ENCODE measurements at regions not wholly inside any gene's neighbourhood (a gene's known extent, or its start where the extent isn't known, plus 50 kb on each side); places are given as distances from the start of the nearest gene placed in this dataset.

DNA sequence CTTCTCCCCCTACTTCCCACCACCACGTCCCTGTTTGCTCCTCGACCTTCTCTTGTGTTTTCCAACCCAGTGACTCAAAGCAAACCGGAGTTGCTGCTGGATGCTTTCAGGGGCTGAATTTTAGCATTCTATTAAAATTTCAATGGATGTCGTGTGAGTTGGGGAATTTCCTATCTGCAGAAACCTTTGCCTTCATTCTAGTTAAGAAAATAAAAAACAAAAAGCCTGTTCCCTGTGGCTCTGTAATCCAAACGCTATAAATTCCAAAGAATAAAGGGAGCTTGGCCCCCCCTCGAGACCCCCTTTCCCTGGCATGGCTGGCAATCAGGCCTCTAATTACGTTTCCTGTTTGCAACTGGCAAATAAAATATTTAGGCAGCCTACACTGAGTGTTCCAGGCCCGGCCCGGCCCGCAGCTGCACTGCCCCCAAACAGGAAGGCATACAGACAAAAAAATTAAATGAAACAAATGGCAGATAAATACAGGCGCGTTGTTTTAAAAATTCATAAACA is 139.4 kb upstream of the PPP1R26 start:
- DNase-seq (ENCODE audit: low read depth), result no peak

DNA sequence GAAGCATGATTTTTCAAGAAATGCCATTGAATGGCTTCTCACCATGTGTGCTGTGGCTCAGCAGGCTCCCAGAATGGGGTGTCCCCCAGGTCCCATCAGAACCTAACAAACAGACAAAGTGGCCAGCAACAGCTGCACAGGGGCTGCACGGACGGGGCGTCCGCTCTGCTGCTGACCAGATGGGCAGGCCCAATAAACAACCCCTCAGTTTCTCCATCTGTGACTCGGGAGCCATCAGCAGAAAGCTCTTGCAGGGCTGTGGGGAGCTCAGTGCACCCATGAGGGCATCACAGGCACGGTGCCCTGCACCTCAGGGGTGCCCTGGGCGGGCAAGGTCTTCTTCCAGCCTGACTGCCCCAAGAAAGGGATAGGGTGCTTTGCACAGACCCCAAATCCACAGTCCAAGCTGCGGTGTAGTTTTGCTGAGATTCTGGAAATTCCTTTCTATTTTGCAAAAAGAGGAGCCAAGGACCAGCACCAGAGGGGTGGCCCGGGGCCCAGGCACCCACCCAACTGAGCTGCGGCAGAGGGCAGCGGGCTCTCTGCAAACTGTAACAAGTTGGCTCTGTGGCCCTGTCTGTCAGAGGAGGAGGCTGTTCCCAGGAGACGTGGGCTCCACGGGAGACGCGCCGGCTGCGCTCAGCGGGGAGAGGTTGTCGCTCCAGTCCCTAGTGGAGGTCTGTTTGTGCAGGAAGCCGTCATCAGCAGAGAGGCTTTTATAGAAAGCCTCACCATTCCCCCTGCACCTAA is 138.7 kb upstream of the PPP1R26 start:
- no peak for DNase-seq (ENCODE audit: low read depth)

DNA sequence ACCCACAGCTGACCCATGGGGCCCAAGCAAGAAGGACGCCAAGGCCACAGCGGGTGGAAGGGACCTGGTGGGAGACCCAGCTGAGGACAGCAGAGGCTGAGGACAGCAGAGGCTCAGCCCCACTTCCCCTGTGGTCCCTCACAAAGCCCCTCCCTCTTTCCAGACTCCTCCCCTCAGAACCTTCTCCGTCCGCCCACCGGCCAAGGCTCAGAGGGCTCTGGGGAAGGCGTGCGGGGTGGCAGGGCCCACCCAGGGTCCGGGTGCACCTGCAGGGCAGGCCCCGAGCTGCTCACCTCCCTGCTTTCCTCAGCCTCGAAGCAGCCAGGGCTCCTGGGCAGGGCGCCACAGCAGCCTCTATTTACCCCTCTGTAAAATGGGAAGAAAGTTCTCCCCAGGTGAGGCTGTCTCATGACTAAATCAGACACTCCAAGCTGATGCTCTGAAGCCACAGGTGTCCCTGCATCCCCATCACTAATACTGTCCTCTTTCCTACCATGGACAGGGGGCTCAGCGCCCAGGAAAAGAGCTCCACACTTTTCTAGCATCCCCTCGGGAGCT is 137.9 kb upstream of the PPP1R26 start:
- DNase-seq (ENCODE audit: low read depth), result no peak

DNA sequence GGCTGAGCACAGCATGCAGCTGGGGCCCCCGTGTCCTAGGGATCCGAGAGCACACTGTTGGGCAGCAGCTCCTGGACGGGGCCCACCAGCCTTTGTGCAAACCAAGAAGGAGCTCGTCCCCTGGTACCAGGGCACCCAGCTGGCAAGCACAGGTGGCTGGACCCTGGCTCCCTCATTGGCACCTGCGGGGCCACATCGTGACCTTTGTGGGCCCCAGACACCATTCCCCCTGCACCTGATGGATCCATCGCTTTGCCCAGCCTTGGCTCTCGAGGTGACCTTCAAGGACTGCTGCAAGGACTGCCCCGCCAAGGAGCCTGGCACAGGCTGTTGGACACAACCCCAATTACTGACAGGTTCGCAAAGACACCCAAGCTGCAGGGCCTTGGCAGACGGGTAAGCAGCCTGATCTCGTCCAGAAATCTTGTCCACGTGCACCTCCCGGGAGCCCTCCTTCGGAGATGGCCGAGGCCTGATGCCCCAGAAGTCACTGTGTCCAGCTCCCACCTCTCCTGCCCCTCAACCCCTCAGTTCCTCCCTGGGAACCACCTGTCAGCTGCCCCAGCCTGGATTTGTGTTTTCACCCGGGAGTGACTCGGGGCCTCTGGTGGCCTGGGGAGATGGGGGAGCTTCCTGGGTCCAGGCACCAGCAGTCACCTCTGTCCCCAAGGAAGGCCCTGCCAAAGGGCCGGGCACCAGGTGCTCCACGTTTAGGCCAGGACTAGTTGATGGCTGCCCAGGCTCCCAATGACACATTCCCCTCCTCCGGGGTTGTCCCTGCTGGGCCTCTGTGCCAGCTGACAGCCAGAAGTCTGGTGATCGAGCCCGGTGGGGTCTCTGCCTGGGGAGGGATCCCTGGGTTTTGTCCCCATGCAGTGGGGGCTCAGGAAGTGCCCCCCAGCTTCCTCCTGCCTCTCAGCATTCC is 137.1 kb upstream of the PPP1R26 start:
- DNase-seq (ENCODE audit: low read depth), result no peak

DNA sequence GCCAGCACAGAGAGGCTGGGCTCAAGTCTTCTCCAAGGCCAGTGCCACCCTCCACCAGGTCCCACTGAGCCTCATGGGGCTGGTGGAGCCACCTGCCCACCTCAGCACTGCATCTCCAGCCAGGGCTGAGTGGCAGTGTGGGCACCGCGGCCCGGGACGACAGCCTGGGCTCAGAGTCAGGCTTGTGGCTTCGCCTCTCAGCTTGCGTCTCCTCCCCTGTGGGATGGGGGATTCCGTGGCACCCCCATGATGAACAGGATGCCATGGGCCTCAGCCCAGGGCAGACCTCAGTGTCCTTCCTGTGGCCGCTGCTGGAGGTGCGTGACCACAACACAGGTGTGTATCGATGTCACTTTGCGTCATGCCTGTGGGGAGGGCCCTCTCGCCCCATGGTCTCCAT is 136.4 kb upstream of the PPP1R26 start:
- DNase-seq (ENCODE audit: low read depth), result no peak

DNA sequence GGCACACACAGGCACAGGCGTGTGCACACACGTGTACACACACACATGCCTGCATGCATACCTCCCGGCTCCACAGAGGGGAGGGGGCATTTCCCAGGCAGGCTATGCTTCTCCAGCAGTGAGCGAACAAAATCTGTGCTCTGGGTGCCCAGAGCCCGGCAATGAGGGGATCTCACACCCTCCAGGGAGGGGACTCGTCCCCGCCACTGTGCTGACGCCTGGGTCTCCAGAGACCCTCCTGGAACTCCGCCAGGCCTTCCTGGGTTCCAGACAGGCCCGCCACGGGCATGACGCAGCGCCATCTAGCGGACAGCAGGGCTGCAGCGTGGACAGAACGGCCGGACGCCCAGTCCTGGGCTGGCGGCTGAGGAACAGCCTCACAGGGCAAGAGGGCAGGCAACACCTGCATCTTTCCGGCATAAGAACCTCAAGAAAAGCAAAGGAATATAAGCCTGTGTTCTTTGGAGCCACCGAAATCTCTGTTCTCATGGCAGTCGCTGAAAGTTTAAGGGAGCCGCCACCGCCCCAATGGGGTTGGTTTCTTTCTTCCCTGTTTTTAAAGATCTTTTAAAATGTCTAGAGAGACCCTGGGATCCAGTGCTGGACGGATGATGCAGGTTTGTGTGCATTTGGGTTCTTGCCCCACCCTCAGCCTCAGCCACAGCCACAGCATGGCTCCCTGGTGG is 135.6 kb upstream of the PPP1R26 start:
- peak; percentile 36 for DNase-seq (ENCODE audit: low read depth)

DNA sequence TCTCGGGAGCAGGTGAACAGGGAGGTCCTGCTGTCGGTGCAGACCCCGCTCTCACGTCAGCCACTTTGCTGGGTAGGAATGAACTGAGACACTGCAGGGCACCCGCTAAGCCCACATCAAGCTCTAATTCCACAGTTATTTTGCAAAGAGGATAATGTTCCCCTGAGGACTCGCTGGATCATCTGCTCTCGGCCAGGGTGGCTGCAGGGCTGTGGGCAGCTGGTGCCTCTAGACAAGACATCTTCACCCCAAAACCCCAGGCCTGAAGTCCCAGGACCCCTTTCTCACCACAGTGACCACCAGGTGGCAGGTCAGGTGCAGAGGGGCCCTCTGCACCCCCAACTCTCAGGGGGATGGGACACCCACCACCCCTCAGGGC is 135.1 kb upstream of the PPP1R26 start:
- DNase-seq (ENCODE audit: low read depth), result no peak

- no peak for DNase-seq (ENCODE audit: low read depth)
These were observed 134.6 kb upstream of the PPP1R26 start for GRCh38 chr9:135344915-135345500.

DNA sequence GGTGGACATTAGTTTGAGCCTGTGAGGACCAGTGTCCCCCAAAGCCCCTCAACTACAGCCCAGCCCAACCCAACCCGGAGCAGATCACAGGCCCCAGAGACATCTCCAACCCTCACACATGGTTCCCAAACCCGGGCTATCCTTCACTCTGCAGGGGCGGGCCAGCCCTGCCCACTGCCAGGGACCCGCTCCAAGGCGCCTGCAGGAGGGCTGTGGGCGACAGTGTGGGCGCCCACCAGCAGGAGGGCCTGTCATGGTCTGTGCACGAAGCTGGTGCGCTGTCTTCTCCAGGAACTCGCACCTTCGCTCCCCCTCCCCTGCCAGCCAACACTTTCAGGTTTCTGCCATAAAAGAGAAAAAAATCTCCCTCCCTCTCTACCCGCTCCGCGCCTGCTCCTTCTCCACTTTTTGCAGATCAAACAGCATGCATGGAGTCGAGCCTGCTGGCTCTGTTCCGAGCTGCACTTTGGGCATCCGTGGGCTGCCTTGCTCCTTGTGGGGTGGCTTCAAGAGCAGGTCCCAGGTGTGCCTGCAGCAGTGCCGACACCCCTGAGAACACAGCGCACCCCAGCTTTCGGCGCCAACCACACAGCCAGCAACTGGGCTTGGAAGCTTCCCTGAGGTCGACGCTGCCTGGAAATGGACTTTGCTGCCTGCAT is 133.7 kb upstream of the PPP1R26 start:
- DNase-seq (ENCODE audit: low read depth), result no peak

DNA sequence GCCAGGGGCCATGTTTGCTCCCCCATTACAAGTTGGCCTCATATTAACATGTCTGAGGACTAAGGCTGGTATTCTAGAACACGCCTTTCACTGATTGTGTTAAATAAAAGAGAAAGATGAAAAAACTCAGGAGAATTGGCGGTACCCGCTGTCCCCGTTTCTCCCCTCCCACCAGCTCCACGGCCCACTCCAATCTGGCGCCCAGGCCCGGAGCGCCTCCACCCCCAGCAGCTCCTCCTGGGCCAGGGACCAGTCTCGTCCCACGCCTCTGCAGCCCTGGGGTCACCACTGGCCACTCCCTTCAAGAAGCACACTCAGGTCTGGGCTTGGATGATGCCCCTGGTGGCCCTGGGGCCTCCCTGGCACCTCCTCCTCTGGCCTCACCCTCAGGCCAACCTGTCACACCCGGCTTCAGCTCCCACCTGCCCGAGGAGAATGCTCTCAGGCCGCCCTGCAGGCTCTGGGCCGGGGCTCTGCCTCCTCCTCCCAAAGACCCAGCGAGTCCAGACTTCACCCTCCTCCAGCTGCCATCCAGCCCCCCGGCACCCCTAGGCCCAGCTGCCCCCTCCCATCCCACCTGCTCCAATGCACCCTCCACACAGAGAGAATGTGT is 133.0 kb upstream of the PPP1R26 start:
- no peak for DNase-seq (ENCODE audit: low read depth)

DNA sequence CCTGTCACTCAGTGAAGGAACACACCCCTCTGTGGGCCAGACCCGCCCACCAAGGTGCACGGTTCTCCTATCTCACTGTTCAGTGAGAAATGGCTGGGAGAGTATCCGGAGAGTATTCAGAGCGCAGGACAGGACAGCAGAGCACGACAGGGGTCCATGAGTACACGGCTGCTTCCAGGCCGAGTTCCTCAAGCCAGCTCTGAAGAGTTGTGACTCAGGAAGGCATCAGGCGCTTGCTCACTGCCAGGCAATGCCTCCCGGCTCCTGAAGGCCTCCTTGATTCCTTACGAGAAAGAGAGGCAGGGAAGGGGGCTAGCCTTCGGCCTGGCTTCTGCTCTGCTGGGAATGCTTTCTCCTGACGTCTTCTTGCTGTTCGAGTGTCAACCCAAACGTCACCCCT is 132.1 kb upstream of the PPP1R26 start:
- DNase-seq (ENCODE audit: low read depth), result no peak

DNA sequence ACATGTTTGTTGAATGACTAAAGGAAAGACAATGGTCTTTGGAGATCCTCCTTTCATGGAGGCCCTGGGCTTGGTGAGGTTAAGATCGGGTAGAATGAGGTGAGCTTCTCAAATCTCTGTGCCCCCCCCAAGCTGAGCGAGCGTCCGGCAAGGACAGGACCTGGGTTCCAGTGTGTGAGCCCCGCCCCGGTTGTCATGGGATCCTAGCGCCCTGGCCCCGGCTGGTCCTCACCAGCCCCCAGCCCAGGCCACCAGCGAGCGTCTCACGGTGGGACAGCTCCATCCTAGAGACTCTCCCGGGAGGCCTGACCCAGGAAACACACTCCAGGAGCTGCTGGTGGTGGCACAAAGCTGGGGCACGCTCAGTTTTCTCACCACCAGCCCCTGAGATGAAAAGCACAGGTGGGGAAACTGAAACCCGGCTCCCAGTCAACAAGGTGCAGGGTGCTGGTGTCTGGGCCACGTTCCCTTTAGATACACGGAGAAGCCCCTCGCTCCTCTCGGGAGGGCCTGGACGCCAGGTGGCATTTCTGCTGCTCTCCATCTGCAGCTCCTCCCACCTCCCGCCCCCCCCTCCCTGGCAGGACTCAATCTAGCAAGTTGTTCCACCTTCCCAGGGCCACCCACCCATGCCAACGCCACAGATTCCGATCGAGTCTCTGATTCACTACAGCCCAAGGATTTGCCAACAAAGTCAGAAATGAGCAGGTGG is 131.3 kb upstream of the PPP1R26 start:
- no peak for DNase-seq (ENCODE audit: low read depth)

DNA sequence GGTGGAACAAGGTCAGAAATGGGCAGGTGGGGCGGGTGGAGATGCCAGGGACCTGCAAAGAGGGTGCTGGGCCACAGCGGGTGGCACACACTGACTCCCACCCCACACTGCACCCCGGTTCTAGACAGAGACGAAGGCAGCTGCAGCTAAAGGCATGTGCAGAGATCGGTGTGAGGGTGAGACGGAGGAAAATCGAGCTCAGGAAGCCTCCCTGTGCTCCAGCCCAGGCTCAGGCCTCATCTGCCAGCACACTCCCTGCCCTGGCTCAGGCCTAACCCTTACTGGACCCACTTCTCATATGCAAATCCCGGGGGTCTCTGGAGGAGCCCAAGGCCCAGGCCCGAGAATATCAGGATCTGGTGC is 130.8 kb upstream of the PPP1R26 start:
- no peak for DNase-seq (ENCODE audit: low read depth)

DNA sequence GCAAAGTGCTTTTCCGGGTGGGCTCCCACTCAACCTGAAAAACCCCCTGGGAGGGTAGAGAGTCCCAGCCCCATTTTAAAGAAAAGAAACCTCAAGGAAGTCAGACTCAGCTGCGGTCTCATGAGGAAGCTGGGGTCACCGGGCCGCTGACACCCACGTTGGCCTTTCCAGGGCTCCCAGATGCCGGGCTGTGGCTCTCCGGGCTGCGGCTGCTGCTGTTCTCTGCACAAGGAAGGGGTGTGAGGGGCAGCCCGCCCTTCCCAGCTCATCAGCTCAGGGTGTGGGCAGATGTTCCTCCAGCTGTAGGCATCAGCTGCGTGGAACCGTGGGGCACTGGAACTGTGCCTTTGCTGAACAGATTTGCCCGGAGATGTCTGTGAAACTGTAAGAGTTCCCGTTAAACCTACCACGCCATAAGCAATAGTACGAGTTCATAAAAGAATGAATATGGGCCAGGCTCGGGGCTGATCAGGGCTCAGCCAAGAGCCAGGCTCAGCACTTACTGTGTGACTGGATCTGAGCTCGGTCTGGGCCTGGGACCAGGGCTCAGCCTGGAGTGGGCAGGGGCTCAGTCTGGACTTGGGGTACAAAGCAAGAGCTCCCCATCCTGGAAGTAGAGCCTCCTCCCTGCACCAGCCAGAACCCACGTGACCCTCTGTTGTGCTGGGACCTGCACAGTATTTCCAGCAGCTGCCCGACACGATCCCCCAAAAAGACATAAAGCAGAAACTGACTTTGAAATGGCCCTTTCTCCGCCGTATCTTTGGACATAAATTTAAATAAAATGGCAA is 130.2 kb upstream of the PPP1R26 start:
- DNase-seq (ENCODE audit: low read depth), result no peak

- no peak for DNase-seq (ENCODE audit: low read depth)
These were observed 129.6 kb upstream of the PPP1R26 start for GRCh38 chr9:135350003-135350315.

GRCh38 chr9:135353935-135354334 is 125.6 kb upstream of the PPP1R26 start:
- no peak for DNase-seq (ENCODE audit: low read depth)

DNA sequence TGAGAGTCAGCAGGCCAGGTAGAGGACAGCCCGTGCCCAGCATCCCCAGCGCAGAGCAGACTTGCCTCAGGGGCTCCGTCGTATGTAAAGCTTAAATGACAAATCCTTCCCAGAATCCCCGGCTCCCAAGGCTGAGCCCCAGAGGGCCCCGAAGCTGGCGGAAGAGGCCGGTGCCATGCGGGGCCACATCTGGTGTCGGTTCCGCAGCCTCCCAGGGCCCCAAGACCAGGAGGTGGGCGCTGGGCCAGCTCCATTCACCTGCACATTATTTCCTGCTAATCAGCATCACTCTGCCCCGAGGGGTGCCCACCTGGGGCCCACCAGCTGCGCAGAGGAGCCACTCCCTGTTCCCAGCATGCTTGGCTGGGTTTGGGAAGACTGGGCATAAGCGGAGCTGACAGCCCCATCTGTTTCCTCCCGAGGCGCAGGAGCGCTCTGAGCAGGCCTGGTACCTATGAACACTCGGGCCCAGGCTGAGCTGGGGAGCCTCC is 124.0 kb upstream of the PPP1R26 start:
- no peak for DNase-seq (ENCODE audit: low read depth)

DNA sequence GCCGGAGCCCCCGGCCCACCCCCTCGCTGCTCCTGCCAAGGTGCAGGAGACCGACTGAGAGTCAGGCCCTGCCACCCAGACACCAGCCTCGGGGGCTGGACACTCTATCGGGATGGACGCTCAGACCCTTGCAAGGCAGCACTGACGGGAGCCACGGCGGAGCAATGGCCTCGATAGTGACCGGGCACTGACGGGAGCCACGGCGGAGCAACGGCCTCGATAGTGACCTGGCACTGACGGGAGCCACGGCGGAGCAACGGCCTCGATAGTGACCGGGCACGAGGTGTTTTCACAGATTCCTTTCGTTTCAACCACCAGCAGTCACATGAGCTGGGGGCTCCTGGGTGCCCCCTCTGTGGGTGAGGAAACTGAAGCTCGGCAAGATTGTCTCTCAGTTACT is 123.6 kb upstream of the PPP1R26 start:
- DNase-seq (ENCODE audit: low read depth), result no peak

DNA sequence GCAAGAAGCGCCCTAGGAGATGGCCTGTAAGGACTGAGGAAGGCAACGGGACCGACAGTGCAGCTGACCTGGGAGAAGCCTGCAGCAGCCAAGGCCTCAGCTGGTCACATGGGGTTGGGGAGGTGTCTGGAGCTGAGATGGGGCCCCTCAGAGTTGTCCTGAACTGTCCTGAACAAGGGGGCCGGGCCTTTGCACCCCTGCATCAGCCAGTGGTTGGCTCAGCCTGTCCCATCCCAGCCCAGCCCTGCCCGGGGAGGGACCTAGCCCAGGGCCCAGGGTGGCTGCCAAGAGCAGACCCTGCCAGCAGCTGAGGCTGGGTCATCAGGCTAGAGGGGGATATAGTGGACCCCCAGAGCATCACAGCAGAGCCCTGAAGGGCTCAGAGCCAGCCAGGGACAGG is 122.8 kb upstream of the PPP1R26 start:
- no peak for DNase-seq (ENCODE audit: low read depth)
